A549 (cell line): ENCODE measurements at regions not wholly inside any gene's neighbourhood (a gene's known extent, or its start where the extent isn't known, plus 50 kb on each side); places are given as distances from the start of the nearest gene placed in this dataset.
A peak's percentile ranks its signal among the peaks of the same experiment; 100 is the strongest.

Experiments used
- ATAC-seq, 2 experiments: fragments of 200-7000 bp in 1 of 2; fragments of >200 bp in 1 of 2; cut with Nextera tagmentation in 1 of 2; cut with Tn5 transposase in 1 of 2; 3 replicates each; pipeline versions ENCODE4 v1.8.0 to v1.9.1; 2018 to 2020; ENCODE audit warnings: mild to moderate bottlenecking in 1 of 2, moderate library complexity in 1 of 2
- CTCF ChIA-PET: fragments of 300-600 bp; sonication (Branson Sonifier 250); formaldehyde crosslinking; extraction: SDS; loops from one replicate; lab custom pipeline; 2021; ENCODE audit warnings: antibody characterized with exemption, inconsistent platforms; lab: Yijun Ruan, JAX
- POLR2A ChIA-PET: fragments of 350-600 bp; formaldehyde crosslinking; extraction: SDS; loops from one replicate; lab custom pipeline; 2021; ENCODE audit warnings: antibody characterized with exemption, inconsistent platforms; lab: Yijun Ruan, JAX
- DNase-seq, 2 experiments: peaks; one replicate each; pipeline versions ENCODE4 v3.0.0 to v3.0.0-alpha.2; 2011 to 2016; ENCODE audit warnings: low read depth in 1 of 2, low spot score in 1 of 2
- FAIRE-seq: peaks from 2 replicates; lab custom pipeline; 2011; peaks lifted over from hg19 to GRCh38; lab: Jason Lieb, UNC
- H3K27ac ChIP-seq, 2 experiments: fragments of >200 bp; sonication (Bioruptor Twin); formaldehyde crosslinking; 3 replicates each; pipeline ENCODE4 v1.5.1; 2016 to 2017
- H3K4me1 ChIP-seq: fragments of >200 bp; sonication (Bioruptor Twin); formaldehyde crosslinking; 3 replicates; pipeline ENCODE4 v1.6.1; 2016
- H3K4me2 ChIP-seq: fragments of >200 bp; sonication (Bioruptor Twin); formaldehyde crosslinking; 3 replicates; pipeline ENCODE4 v1.6.1; 2016
- H3K4me3 ChIP-seq: fragments of >200 bp; sonication (Bioruptor Twin); formaldehyde crosslinking; 3 replicates; pipeline ENCODE4 v1.5.1; 2016
- H3K9me3 ChIP-seq: fragments of >200 bp; sonication (Bioruptor Twin); formaldehyde crosslinking; 3 replicates; pipeline ENCODE4 v1.6.1; 2016
- CBX8 ChIP-seq: fragments of 200-600 bp; sonication (generic); IDR thresholded peaks from 2 replicates; pipeline ENCODE4 v1.6.1; 2016
- E2F6 ChIP-seq: IDR thresholded peaks from 2 replicates; pipeline ENCODE4 v1.6.1; 2012; ENCODE audit warnings: low read depth, borderline replicate concordance
- EHF ChIP-seq: fragments of 250-450 bp; sonication (Bioruptor Pico); IDR thresholded peaks from 2 replicates; pipeline ENCODE4 v1.5.0; 2020; ENCODE audit warnings: mild to moderate bottlenecking
- ESRRA ChIP-seq: fragments of 150-350 bp; IDR thresholded peaks from 2 replicates; pipeline ENCODE4 v1.6.1; 2014; ENCODE audit warnings: mild to moderate bottlenecking, low read length, borderline replicate concordance
- FOXS1 ChIP-seq: fragments of 250-450 bp; sonication (Bioruptor Pico); IDR thresholded peaks from 2 replicates; pipeline ENCODE4 v1.5.0; 2020; ENCODE audit warnings: mild to moderate bottlenecking, moderate library complexity
- GATA3 ChIP-seq: IDR thresholded peaks from 2 replicates; pipeline ENCODE4 v1.6.1; 2012; ENCODE audit warnings: borderline replicate concordance
- HES2 ChIP-seq: fragments of >200 bp; sonication (Bioruptor Twin); formaldehyde crosslinking; IDR thresholded peaks from 2 replicates; pipeline ENCODE4 v1.6.1; 2016
- HEYL ChIP-seq: fragments of 250-450 bp; sonication (Bioruptor Pico); IDR thresholded peaks from 2 replicates; pipeline ENCODE4 v1.8.0; 2021; ENCODE audit warnings: mild to moderate bottlenecking, moderate library complexity
- HMGXB4 ChIP-seq: fragments of 250-450 bp; sonication (Bioruptor Pico); IDR thresholded peaks from 2 replicates; pipeline ENCODE4 v1.5.0; 2021; ENCODE audit warnings: mild to moderate bottlenecking, moderate library complexity, borderline replicate concordance
- HOXA7 ChIP-seq: fragments of 250-450 bp; sonication (Bioruptor Pico); IDR thresholded peaks from 2 replicates; pipeline ENCODE4 v1.5.0; 2020; ENCODE audit warnings: mild to moderate bottlenecking, moderate library complexity
- HOXB13 ChIP-seq: fragments of 250-450 bp; sonication (Bioruptor Pico); IDR thresholded peaks from 2 replicates; pipeline ENCODE4 v1.5.0; 2020; ENCODE audit warnings: low read depth, mild to moderate bottlenecking, moderate library complexity
- JUNB ChIP-seq: fragments of >200 bp; sonication (Bioruptor Twin); formaldehyde crosslinking; IDR thresholded peaks from 2 replicates; pipeline ENCODE4 v1.6.1; 2016
- KDM1A ChIP-seq: fragments of 200-600 bp; sonication (generic); IDR thresholded peaks from 2 replicates; pipeline ENCODE4 v1.6.1; 2016; ENCODE audit warnings: low read depth, mild to moderate bottlenecking
- MAFK ChIP-seq: fragments of 450-650 bp; IDR thresholded peaks from 2 replicates; pipeline ENCODE4 v1.6.1; 2014; ENCODE audit not compliant: partially characterized antibody
- MAX ChIP-seq: IDR thresholded peaks from 2 replicates; pipeline ENCODE4 v1.6.1; 2012
- MAZ ChIP-seq: fragments of 150-350 bp; IDR thresholded peaks from 2 replicates; pipeline ENCODE4 v1.6.1; 2014; ENCODE audit warnings: antibody characterized with exemption, low read depth, low read length, borderline replicate concordance
- MYC ChIP-seq: IDR thresholded peaks from 2 replicates; pipeline ENCODE4 v1.6.1; 2012; ENCODE audit warnings: mild to moderate bottlenecking, inconsistent platforms, low read length, improper control_type of control experiment, borderline replicate concordance
- NPAS2 ChIP-seq: fragments of 250-450 bp; sonication (Bioruptor Pico); IDR thresholded peaks from 2 replicates; pipeline ENCODE4 v1.8.0; 2022; ENCODE audit warnings: mild to moderate bottlenecking, moderate library complexity, borderline replicate concordance
- NR3C1 ChIP-seq: fragments of >200 bp; sonication (Bioruptor Twin); formaldehyde crosslinking; IDR thresholded peaks from 3 replicates; pipeline ENCODE4 v1.6.1; 2017
- PBX3 ChIP-seq: IDR thresholded peaks from 2 replicates; pipeline ENCODE4 v1.6.1; 2012
- POLR2A ChIP-seq: IDR thresholded peaks from 2 replicates; pipeline ENCODE4 v1.6.1; 2012; ENCODE audit warnings: mild to moderate bottlenecking, low read length
- REST ChIP-seq: fragments of 200-600 bp; sonication (generic); IDR thresholded peaks from 2 replicates; pipeline ENCODE4 v1.6.1; 2016; ENCODE audit warnings: antibody characterized with exemption, mild to moderate bottlenecking, moderate library complexity
- SMC3 ChIP-seq: fragments of >200 bp; sonication (Bioruptor Twin); formaldehyde crosslinking; IDR thresholded peaks from 3 replicates; pipeline ENCODE4 v1.6.1; 2018; ENCODE audit warnings: inconsistent platforms
- USF2 ChIP-seq: fragments of 450-650 bp; IDR thresholded peaks from 2 replicates; pipeline ENCODE4 v1.6.1; 2014; ENCODE audit warnings: antibody characterized with exemption
- ZFP36 ChIP-seq: fragments of 450-650 bp; IDR thresholded peaks from 2 replicates; pipeline ENCODE4 v1.6.1; 2014; ENCODE audit warnings: borderline replicate concordance; ENCODE audit not compliant: partially characterized antibody
- ZNF302 ChIP-seq: fragments of 250-450 bp; sonication (Bioruptor Pico); IDR thresholded peaks from 2 replicates; pipeline ENCODE4 v1.9.0; 2021; ENCODE audit warnings: inconsistent platforms, mild to moderate bottlenecking, moderate library complexity
- WGBS: methylation state at CpG from one replicate; pipeline ENCODE4 v1.1.6; 2017; ENCODE audit errors: missing lambda C conversion rate; 5-methylcytosine and 5-hydroxymethylcytosine counted together

GRCh38 chr11:119808407-119809185 is 79.6 kb upstream of the NECTIN1 start:
- H3K9me3 ChIP-seq: no peaks in the 10 kb centered on the region
- no peak overlapping the region for H3K4me3 ChIP-seq
- H3K4me1 ChIP-seq: no peaks in the 10 kb centered on the region
- H3K4me2 ChIP-seq: no peak overlapping the region
- H3K27ac ChIP-seq: no peak overlapping the region
- FAIRE-seq: no peak
- TF ChIP-seq NR3C1: no peak
- peak; percentile 31 for TF ChIP-seq MAFK
- no peak for ATAC-seq
- WGBS: 11% methylated on average over 7 of the region's 12 CpGs
- ChIA-PET POLR2A (no interaction called here), CTCF (no interaction called here)
- DNase-seq: no peak

GRCh38 chr11:119807841-119808240 is 78.8 kb upstream of the NECTIN1 start:
- CTCF ChIA-PET: no interaction called here
- 0% methylated on average over 1 of the region's 3 CpGs for WGBS

GRCh38 chr11:119807402-119807801 is 78.4 kb upstream of the NECTIN1 start:
- Histone ChIP-seq H3K4me2 (no peak overlapping the region), H3K4me1 (no peaks in the 10 kb centered on the region), H3K27ac (no peak overlapping the region), H3K4me3 (no peak overlapping the region), H3K9me3 (no peaks in the 10 kb centered on the region)
- ChIA-PET POLR2A (no interaction called here), CTCF (no interaction called here)
- ATAC-seq (no peak), DNase-seq (no peak), FAIRE-seq (no peak)
- no peak for TF ChIP-seq SMC3
- no peak for TF ChIP-seq USF2
- no peak for TF ChIP-seq POLR2A
- TF ChIP-seq KDM1A: no peak
- TF ChIP-seq PBX3: no peak
- no peak for TF ChIP-seq MAX
- no peak for TF ChIP-seq MAZ
- TF ChIP-seq HMGXB4 (CRISPR knock-in tag): no peak
- no peak for TF ChIP-seq EHF (CRISPR knock-in tag)
- TF ChIP-seq CBX8: no peak
- TF ChIP-seq REST: no peak
- TF ChIP-seq HEYL (CRISPR knock-in tag): no peak
- TF ChIP-seq JUNB: no peak
- no peak for TF ChIP-seq ZFP36
- no peak for TF ChIP-seq NPAS2 (CRISPR knock-in tag)
- TF ChIP-seq ESRRA: no peak
- TF ChIP-seq HES2: no peak
- no peak for TF ChIP-seq GATA3
- no peak for TF ChIP-seq HOXA7 (CRISPR knock-in tag)
- 30% methylated on average over 4 of the region's 5 CpGs for WGBS

More at GRCh38 chr11:119807841-119808240, 78.8 kb upstream of the NECTIN1 start:
- no peak overlapping the region for H3K4me3 ChIP-seq
- no peaks in the 10 kb centered on the region for H3K4me1 ChIP-seq
- FAIRE-seq (no peak), DNase-seq (no peak), ATAC-seq (no peak)
- H3K27ac ChIP-seq: no peak overlapping the region
- H3K4me2 ChIP-seq: no peak overlapping the region
- TF ChIP-seq HOXB13 (CRISPR knock-in tag): no peak
- no peak for TF ChIP-seq ZNF302
- no peak for TF ChIP-seq E2F6
- no peak for TF ChIP-seq HEYL (CRISPR knock-in tag)
- TF ChIP-seq MAZ: no peak
- no peak for TF ChIP-seq FOXS1 (CRISPR knock-in tag)
- TF ChIP-seq MYC: no peak
- H3K9me3 ChIP-seq: no peaks in the 10 kb centered on the region
- POLR2A ChIA-PET: no interaction called here
